Fibroblast of lung (primary cell): ENCODE measurements at regions not wholly inside any gene's neighbourhood (a gene's known extent, or its start where the extent isn't known, plus 50 kb on each side); places are given as distances from the start of the nearest gene placed in this dataset.

Source experiments
- DNase-seq, 2 donors: peaks; one replicate each; pipeline versions ENCODE4 v3.0.0 to v3.0.0-alpha.2; 2010; ENCODE audit warnings: low read depth in 2 of 2
- H2AFZ ChIP-seq: 2 replicates; pipeline ENCODE4 v1.5.1; 2012; ENCODE audit warnings: low read length, control low read depth, inconsistent platforms
- H3K27ac ChIP-seq: 2 replicates; pipeline ENCODE4 v1.5.1; 2011; ENCODE audit warnings: low read length, control low read depth; ENCODE audit not compliant: insufficient read depth
- H3K27me3 ChIP-seq: 2 replicates; pipeline ENCODE4 v1.5.1; 2011; ENCODE audit warnings: mild to moderate bottlenecking, low read length; ENCODE audit not compliant: control insufficient read depth, insufficient read depth
- H3K36me3 ChIP-seq: 2 replicates; pipeline ENCODE4 v1.5.1; 2011; ENCODE audit warnings: low read length; ENCODE audit not compliant: control insufficient read depth, insufficient read depth
- H3K4me1 ChIP-seq: 2 replicates; pipeline ENCODE4 v1.5.1; 2011; ENCODE audit warnings: low read length; ENCODE audit not compliant: control insufficient read depth, insufficient read depth; ENCODE audit errors: extremely low read depth
- H3K4me2 ChIP-seq: 2 replicates; pipeline ENCODE4 v1.5.1; 2011; ENCODE audit warnings: low read length, control low read depth; ENCODE audit not compliant: insufficient read depth; ENCODE audit errors: extremely low read depth
- H3K4me3 ChIP-seq, 4 experiments: fragments of 200-600 bp in 1 of 4; sonication (generic) in 1 of 4; replicated peaks in 1 of 4; 2 replicates each; pipeline ENCODE4 v1.5.1; 2011 to 2016; ENCODE audit warnings: low read length in 4 of 4, low read depth in 3 of 4, mild to moderate bottlenecking in 3 of 4, control low read depth in 2 of 4, inconsistent platforms in 1 of 4, mixed read lengths in 1 of 4; ENCODE audit not compliant: insufficient read depth in 1 of 4; ENCODE audit errors: control extremely low read depth in 1 of 4
- H3K79me2 ChIP-seq: 2 replicates; pipeline ENCODE4 v1.5.1; 2012; ENCODE audit warnings: mild to moderate bottlenecking, low read length, inconsistent platforms; ENCODE audit not compliant: control insufficient read depth, insufficient read depth
- H3K9ac ChIP-seq: 2 replicates; pipeline ENCODE4 v1.5.1; 2011; ENCODE audit warnings: mild to moderate bottlenecking, low read length, control low read depth; ENCODE audit not compliant: insufficient read depth
- H3K9me3 ChIP-seq: 2 replicates; pipeline ENCODE4 v1.5.1; 2012; ENCODE audit warnings: low read depth, low read length; ENCODE audit not compliant: control insufficient read depth, insufficient read depth
- H4K20me1 ChIP-seq: 2 replicates; pipeline ENCODE4 v1.5.1; 2011; ENCODE audit warnings: low read length; ENCODE audit not compliant: control insufficient read depth, insufficient read depth; ENCODE audit errors: extremely low read depth
- EZH2 ChIP-seq: IDR thresholded peaks from 2 replicates; pipeline ENCODE4 v1.5.1; 2012; ENCODE audit warnings: low read length, control low read depth, mild to moderate bottlenecking; ENCODE audit errors: missing control alignments
- TF ChIP-seq, protein P1 (sequence below), 2 donors: IDR thresholded peaks in 1 of 2; conservative IDR thresholded peaks in 1 of 2; 1 replicate in 1 of 2; 2 replicates in 1 of 2; pipeline ENCODE4 v1.5.1; 2011 to 2012; ENCODE audit warnings: low read length in 2 of 2, control low read depth in 1 of 2, inconsistent platforms in 1 of 2, low read depth in 1 of 2, mild to moderate bottlenecking in 1 of 2

DNA sequence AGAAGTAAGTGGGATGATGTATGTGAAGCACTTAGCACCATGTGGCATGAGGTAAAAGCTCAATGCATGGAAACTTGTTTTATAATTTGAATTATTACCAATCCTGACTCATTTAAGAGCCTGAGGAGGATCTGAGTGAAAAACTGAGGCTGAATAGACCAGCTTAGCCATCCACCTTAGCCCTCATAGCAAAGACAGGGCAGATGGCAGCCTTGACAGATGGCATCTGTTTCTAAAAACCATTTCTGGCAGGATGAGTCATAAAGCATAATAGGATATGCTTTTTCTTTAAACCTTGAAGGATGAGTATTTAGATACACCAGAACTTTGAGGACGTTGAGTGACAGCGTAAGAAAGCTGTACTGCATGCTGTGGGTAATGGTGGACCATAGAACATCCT is 61.0 kb upstream of the NAV2 start:
- no peak overlapping the region for H3K4me2 ChIP-seq
- H3K4me3 ChIP-seq, result no peak overlapping the region
- no peaks in the 10 kb centered on the region for H4K20me1 ChIP-seq
- H3K79me2 ChIP-seq, result no peaks in the 10 kb centered on the region
- peak in 1 of 2 donors; percentile 31 for DNase-seq
- H3K4me1 ChIP-seq, result no peaks in the 10 kb centered on the region
- no peaks in the 10 kb centered on the region for H3K27me3 ChIP-seq
- H3K9ac ChIP-seq, result no peak overlapping the region
- no peak overlapping the region for H2AFZ ChIP-seq
- no peak overlapping the region for H3K27ac ChIP-seq
- no peaks in the 10 kb centered on the region for H3K36me3 ChIP-seq
- no peak for TF ChIP-seq EZH2
- TF ChIP-seq, protein P1, sequence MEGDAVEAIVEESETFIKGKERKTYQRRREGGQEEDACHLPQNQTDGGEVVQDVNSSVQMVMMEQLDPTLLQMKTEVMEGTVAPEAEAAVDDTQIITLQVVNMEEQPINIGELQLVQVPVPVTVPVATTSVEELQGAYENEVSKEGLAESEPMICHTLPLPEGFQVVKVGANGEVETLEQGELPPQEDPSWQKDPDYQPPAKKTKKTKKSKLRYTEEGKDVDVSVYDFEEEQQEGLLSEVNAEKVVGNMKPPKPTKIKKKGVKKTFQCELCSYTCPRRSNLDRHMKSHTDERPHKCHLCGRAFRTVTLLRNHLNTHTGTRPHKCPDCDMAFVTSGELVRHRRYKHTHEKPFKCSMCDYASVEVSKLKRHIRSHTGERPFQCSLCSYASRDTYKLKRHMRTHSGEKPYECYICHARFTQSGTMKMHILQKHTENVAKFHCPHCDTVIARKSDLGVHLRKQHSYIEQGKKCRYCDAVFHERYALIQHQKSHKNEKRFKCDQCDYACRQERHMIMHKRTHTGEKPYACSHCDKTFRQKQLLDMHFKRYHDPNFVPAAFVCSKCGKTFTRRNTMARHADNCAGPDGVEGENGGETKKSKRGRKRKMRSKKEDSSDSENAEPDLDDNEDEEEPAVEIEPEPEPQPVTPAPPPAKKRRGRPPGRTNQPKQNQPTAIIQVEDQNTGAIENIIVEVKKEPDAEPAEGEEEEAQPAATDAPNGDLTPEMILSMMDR (conservative IDR thresholded peaks at IDR 0.05 in 1 of 2, IDR thresholded peaks at IDR 0.05 in 1 of 2; ENCODE audit: low read depth in 1 of 2, low read length in 2 of 2), result no peak
- no peaks in the 10 kb centered on the region for H3K9me3 ChIP-seq

DNA sequence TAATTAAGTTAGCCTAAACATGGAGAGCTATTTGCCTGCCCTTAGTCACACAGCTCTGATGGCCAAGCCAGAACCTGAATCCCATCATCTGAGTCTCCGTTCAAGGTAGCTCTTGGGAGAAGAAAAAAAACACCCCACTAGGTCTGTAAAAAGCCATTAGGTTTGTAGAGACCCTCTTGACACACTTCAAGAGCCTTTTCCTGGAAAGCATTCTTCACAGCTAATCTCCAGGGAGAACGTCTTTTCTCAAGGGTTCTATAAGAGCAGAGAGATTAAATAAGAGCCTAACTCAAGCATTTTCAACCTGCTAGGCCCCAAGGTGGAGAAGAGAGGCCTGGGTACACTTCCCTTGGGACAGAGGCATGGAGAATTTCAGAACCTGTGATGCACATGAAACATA is 61.6 kb upstream of the NAV2 start:
- H3K4me1 ChIP-seq, result peaks cover 2% of the 10 kb centered on the region
- no peaks in the 10 kb centered on the region for H3K27me3 ChIP-seq
- no peak for DNase-seq
- H3K9ac ChIP-seq, result no peak overlapping the region
- H3K4me2 ChIP-seq, result no peak overlapping the region
- no peaks in the 10 kb centered on the region for H3K9me3 ChIP-seq
- H3K36me3 ChIP-seq, result no peaks in the 10 kb centered on the region
- H3K27ac ChIP-seq, result no peak overlapping the region
- H2AFZ ChIP-seq, result no peak overlapping the region
- no peaks in the 10 kb centered on the region for H3K79me2 ChIP-seq
- no peak overlapping the region for H3K4me3 ChIP-seq
- TF ChIP-seq, protein P1 (conservative IDR thresholded peaks at IDR 0.05 in 1 of 2, IDR thresholded peaks at IDR 0.05 in 1 of 2; ENCODE audit: low read depth in 1 of 2, low read length in 2 of 2), result no peak
- no peak for TF ChIP-seq EZH2
- H4K20me1 ChIP-seq, result no peaks in the 10 kb centered on the region

DNA sequence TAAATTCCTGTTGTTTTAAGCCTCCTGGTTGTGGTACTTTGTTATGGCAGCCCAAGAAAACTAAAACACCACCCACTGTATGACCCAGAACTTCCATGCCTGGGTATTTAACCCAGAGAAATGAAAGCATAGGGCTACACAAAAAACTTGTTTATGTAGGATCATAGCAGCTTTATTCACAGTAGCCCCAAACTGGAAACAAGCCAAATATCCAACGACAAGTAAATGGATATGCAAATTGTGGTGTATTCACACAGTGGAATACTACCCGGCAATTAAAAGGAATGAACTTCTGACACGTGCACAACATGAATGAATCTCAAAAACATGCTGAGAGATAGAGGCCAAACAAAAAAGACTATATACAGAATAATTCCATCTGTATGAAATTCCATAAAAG is 62.2 kb upstream of the NAV2 start:
- Histone ChIP-seq H3K4me2 (no peak overlapping the region), H3K9me3 (no peaks in the 10 kb centered on the region), H3K79me2 (no peaks in the 10 kb centered on the region), H3K4me1 (peaks cover 2% of the 10 kb centered on the region), H3K36me3 (no peaks in the 10 kb centered on the region), H3K27ac (no peak overlapping the region), H3K4me3 (no peak overlapping the region), H3K27me3 (peaks cover 2% of the 10 kb centered on the region), H3K9ac (no peak overlapping the region), H2AFZ (no peak overlapping the region), H4K20me1 (no peaks in the 10 kb centered on the region)
- TF ChIP-seq, protein P1 (conservative IDR thresholded peaks at IDR 0.05 in 1 of 2, IDR thresholded peaks at IDR 0.05 in 1 of 2; ENCODE audit: low read depth in 1 of 2, low read length in 2 of 2), result no peak
- TF ChIP-seq EZH2, result no peak
- no peak for DNase-seq
